D721Med (cell line): ENCODE measurements at regions not wholly inside any gene's neighbourhood (a gene's known extent, or its start where the extent isn't known, plus 50 kb on each side); places are given as distances from the start of the nearest gene placed in this dataset.

Experiments used
- DNase-seq: peaks from one replicate; pipeline ENCODE4 v3.0.0; 2011; ENCODE audit warnings: low spot score; ENCODE audit not compliant: insufficient read length
- FAIRE-seq: peaks from 2 replicates; lab custom pipeline; 2011; peaks lifted over from hg19 to GRCh38; lab: Jason Lieb, UNC
- CTCF ChIP-seq: IDR thresholded peaks from 2 replicates; pipeline ENCODE4 v1.5.1; 2012; ENCODE audit warnings: mild to moderate bottlenecking, control low read depth; ENCODE audit not compliant: insufficient read depth; ENCODE audit errors: missing control alignments

GRCh38 chrX:121322159-121322558 is 274.7 kb downstream of the GLUD2 start:
- peak; percentile 4 for TF ChIP-seq CTCF
- DNase-seq: no peak
- FAIRE-seq: no peak

- FAIRE-seq (no peak), DNase-seq (no peak)
- no peak for TF ChIP-seq CTCF
These were observed 275.9 kb downstream of the GLUD2 start for GRCh38 chrX:121323337-121323736.

GRCh38 chrX:121333942-121334341 is 286.5 kb downstream of the GLUD2 start:
- FAIRE-seq: no peak
- TF ChIP-seq CTCF: peak; percentile 0
- no peak for DNase-seq

- no peak for FAIRE-seq
- no peak for DNase-seq
- TF ChIP-seq CTCF: no peak
These were observed 289.5 kb downstream of the GLUD2 start for GRCh38 chrX:121336831-121337421.

- no peak for TF ChIP-seq CTCF
- FAIRE-seq (no peak), DNase-seq (no peak)
These were observed 290.4 kb downstream of the GLUD2 start for GRCh38 chrX:121337816-121338215.

- no peak for TF ChIP-seq CTCF
- DNase-seq (no peak), FAIRE-seq (no peak)
These were observed 301.9 kb downstream of the GLUD2 start for GRCh38 chrX:121349263-121349662.

- FAIRE-seq (no peak), DNase-seq (no peak)
- no peak for TF ChIP-seq CTCF
These were observed 308.9 kb downstream of the GLUD2 start for GRCh38 chrX:121356139-121356849.
